ENCODE measurements at regions not wholly inside any gene's neighbourhood (a gene's known extent, or its start where the extent isn't known, plus 50 kb on each side); places are given as distances from the start of the nearest gene placed in this dataset.

- no CpG with 5 or more reads among the region's 1 CpG for WGBS (ENCODE audit: insufficient coverage, low coverage, missing lambda C conversion rate)
Measured at GRCh38 chr9:29129763-29130162, 1556.5 kb upstream of the C9orf72 start.

More at GRCh38 chr9:29129763-29130162, 1556.5 kb upstream of the C9orf72 start:
- H3K4me3 ChIP-seq: no peak overlapping the region
- H3K27me3 ChIP-seq (ENCODE audit: control insufficient read depth in 2 of 2, insufficient read depth in 2 of 2, low read length in 2 of 2): no peaks in the 10 kb centered on the region
- no peak overlapping the region for H2AFZ ChIP-seq (ENCODE audit: low read depth, low read length)
- no peaks in the 10 kb centered on the region for H3K9me1 ChIP-seq (ENCODE audit: control insufficient read depth, insufficient read depth, low read length)
- H3K9ac ChIP-seq (ENCODE audit: insufficient read depth in 1 of 2, low read depth in 2 of 2, low read length in 2 of 2): no peak overlapping the region
- TF ChIP-seq ZNF668 (CRISPR knock-in tag; IDR thresholded peaks at IDR 0.05) (no peak), MCM3 (IDR thresholded peaks at IDR 0.05) (no peak), E2F1 (CRISPR knock-in tag; IDR thresholded peaks at IDR 0.05) (no peak), ZKSCAN1 (IDR thresholded peaks at IDR 0.05; ENCODE audit: low read depth, low read length) (no peak), SIN3B (IDR thresholded peaks at IDR 0.05; ENCODE audit: low read depth) (no peak), HOMEZ (CRISPR knock-in tag; IDR thresholded peaks at IDR 0.05) (no peak), NR4A1 (CRISPR knock-in tag; IDR thresholded peaks at IDR 0.05) (no peak), NR4A1 (tag; IDR thresholded peaks at IDR 0.05) (no peak)
- TF ChIP-seq, protein P1, sequence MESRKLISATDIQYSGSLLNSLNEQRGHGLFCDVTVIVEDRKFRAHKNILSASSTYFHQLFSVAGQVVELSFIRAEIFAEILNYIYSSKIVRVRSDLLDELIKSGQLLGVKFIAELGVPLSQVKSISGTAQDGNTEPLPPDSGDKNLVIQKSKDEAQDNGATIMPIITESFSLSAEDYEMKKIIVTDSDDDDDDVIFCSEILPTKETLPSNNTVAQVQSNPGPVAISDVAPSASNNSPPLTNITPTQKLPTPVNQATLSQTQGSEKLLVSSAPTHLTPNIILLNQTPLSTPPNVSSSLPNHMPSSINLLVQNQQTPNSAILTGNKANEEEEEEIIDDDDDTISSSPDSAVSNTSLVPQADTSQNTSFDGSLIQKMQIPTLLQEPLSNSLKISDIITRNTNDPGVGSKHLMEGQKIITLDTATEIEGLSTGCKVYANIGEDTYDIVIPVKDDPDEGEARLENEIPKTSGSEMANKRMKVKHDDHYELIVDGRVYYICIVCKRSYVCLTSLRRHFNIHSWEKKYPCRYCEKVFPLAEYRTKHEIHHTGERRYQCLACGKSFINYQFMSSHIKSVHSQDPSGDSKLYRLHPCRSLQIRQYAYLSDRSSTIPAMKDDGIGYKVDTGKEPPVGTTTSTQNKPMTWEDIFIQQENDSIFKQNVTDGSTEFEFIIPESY (CRISPR knock-in tag; IDR thresholded peaks at IDR 0.05): no peak
- TF ChIP-seq, protein P2, sequence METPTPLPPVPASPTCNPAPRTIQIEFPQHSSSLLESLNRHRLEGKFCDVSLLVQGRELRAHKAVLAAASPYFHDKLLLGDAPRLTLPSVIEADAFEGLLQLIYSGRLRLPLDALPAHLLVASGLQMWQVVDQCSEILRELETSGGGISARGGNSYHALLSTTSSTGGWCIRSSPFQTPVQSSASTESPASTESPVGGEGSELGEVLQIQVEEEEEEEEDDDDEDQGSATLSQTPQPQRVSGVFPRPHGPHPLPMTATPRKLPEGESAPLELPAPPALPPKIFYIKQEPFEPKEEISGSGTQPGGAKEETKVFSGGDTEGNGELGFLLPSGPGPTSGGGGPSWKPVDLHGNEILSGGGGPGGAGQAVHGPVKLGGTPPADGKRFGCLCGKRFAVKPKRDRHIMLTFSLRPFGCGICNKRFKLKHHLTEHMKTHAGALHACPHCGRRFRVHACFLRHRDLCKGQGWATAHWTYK (CRISPR knock-in tag; IDR thresholded peaks at IDR 0.05): no peak
- POLR2A ChIA-PET: no interaction called here
- FAIRE-seq: no peak
- in situ Hi-C loops (cut with MboI): no loop called here
- H3K79me2 ChIP-seq (ENCODE audit: control insufficient read depth, insufficient read depth, low read length): no peaks in the 10 kb centered on the region
- no peaks in the 10 kb centered on the region for H4K20me1 ChIP-seq (replicated peaks; ENCODE audit: control insufficient read depth, insufficient read depth, low read length)
- intact Hi-C loops (cut with micrococcal nuclease): no loop called here
- H3K36me3 ChIP-seq (ENCODE audit: control insufficient read depth, insufficient read depth, low read length): no peaks in the 10 kb centered on the region
- H3K9me3 ChIP-seq (replicated peaks; ENCODE audit: control insufficient read depth, insufficient read depth, low read depth, low read length): no peaks in the 10 kb centered on the region
- no peak for DNase-seq (ENCODE audit: extremely low read depth in 1 of 4, low spot score in 3 of 4)
- no peaks in the 10 kb centered on the region for H3K4me1 ChIP-seq (replicated peaks in 1 of 2; ENCODE audit: control insufficient read depth in 2 of 2, insufficient read depth in 2 of 2, low read length in 2 of 2)
- no peak overlapping the region for H3K27ac ChIP-seq (ENCODE audit: extremely low read depth, low read depth, low read length)
- ATAC-seq: no peak
- no TSS peak for BruUV-seq (replicated peaks)
- CTCF ChIA-PET (ENCODE audit: low intra/inter-chr PET ratio): no interaction called here
- H3K4me2 ChIP-seq (ENCODE audit: insufficient read depth, low read length): no peak overlapping the region

Measured in K562 (cell line).